RKO (cell line): ENCODE measurements at regions not wholly inside any gene's neighbourhood (a gene's known extent, or its start where the extent isn't known, plus 50 kb on each side); places are given as distances from the start of the nearest gene placed in this dataset.
A peak's percentile ranks its signal among the peaks of the same experiment; 100 is the strongest.
"Not testable (repeated sequence)": the region's sequence is repeated elsewhere in the genome, so short reads cannot be mapped to it uniquely, and the experiment has no call there.

Experiments
- DNase-seq: peaks from one replicate; pipeline ENCODE4 v3.0.0-alpha.2; 2016; ENCODE audit warnings: low spot score

DNA sequence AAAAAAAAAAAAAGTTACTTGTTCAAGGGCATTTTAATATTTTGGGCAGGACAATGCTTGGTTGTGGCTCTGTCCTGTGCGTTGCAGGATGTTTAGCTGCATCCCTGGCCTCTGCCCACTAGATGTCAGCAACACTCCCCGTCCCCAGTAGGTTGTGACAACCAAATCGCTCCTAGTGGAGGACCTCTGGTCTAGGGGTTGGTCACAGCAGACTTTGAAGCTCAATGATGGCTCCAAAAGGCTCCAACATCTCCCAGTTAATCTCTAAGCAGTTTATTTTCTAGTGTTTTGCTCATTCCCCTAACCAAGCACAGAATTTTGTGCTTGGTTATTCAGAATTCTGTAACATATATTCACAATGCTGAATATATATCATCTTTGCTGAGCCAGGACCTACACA, 67.0 kb downstream of the CHRNA1 start:
- peak; percentile 64 for DNase-seq

DNA sequence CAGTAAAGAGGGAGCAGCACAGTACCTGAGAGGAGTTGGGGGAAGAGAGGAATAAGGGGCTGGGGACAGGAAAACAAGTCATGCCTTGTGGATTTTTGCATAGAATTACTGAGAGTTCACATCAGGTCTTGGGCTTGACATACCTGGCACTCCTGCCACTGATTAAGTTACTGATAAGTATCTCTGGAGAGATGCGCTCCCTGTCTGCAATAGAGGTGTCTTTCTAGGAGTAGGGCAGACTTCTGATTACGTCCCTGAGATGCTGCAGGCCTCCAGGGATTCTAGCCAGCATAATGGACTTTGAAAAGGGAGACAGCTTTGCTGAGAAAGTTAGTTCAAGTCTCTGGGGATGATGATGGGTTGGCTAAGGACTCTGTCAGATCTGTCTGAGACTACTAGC, 69.4 kb downstream of the CHRNA1 start:
- no peak for DNase-seq

DNA sequence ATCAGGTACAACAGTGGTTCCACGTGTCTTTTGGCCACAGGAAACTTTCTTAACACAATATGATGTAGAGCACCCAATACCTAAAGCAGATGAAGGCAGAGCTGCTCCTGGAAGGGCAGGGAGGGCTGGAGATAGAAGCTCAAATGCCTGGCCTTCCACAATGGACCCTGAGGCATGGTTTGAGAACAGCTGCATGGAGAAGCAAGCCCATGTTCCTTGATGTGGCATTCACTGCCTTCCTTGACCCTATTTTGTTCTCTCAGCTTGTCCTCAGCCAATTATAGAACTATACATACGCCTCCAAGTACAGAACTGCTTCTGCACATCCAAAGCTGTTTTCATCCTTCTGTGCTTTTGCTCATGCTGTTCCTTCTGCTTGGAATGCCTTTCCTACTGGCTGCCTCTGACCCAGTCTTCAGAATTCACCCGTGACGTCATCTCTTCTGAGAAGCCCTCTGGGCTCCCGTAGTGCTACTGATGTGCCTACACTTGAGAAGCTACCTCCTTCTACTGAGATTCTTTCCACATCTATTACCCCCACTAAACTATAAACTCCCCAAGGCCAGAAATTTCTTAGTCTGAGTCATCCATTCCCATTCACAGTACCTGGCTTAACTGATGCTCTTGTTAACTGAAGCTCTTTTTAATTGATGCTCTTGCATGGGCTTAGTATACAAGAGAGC, 69.9 kb downstream of the CHRNA1 start:
- DNase-seq: no peak

DNA sequence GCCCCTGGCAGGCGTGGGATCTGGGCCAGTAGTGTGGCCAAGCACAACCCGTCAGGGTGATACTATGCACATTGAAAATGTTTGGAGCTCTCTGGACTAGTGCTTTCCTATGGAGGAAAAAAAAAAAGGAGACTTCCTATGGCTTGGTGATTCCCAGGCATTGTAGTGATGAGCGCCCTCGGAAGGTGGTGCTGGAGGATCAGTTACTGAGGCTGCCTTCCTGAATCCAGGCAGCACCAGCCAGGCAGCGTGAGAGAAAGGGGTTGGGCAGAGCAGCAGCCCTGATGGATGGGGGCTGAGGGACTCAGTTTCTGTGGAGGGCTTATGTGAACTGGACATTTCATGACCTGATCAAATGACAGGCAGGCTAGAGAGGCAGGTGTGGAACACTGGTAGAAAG, 70.9 kb downstream of the CHRNA1 start:
- no peak for DNase-seq

DNA sequence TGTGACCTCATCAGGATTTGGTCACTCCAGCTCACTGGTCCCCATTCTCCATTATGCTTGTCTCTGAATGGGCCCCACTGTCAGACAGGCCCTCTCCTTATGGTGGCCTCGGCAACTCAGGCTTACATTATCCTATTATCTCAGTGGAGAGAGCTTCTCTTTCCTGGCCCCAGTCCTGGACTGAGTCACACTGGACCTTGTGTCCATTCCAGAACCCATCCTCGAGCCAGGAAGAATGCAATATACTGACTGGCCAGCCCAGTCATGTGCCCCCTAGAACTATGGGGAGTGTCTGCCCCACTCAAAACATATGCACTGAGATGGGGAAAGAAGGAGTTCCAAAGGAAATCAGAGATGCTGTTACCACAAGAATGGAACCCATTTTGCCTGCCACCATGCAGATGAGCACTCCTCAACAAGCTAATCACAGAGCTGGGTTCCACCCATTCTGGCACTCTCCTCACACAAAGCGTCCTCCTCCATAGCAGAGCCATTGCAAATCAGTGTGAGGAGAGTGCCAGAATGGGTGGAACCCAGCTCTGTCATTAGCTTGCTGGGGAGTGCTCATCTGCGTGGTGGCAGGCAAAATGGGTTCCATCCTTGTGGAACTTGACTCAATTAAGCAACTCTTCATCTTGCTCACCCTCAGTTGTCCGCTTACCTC, 71.9 kb downstream of the CHRNA1 start:
- DNase-seq: no peak

GRCh38 chr2:174691201-174691779, 73.0 kb downstream of the CHRNA1 start:
- no peak for DNase-seq

GRCh38 chr2:174690026-174690425, 74.2 kb downstream of the CHRNA1 start:
- no peak for DNase-seq

DNA sequence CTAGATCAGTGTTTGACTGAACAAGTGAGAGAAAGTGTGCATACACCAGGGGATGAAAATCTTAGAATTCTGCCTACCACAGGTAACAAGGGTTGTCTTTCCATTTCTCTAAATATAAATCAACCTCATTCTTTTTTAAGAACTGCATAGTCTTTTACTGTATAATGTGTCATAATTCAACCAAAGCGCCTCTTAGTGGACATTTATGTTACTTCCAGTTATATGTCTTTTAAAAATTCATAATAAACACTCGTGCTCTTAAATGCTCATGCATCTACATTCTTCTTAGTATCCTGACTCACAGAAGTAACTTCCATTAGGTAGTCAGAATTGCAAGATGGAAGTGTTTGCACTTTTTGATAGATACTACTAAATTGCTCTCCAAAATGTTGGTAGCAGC, 76.2 kb downstream of the CHRNA1 start:
- DNase-seq: peak; percentile 49

DNA sequence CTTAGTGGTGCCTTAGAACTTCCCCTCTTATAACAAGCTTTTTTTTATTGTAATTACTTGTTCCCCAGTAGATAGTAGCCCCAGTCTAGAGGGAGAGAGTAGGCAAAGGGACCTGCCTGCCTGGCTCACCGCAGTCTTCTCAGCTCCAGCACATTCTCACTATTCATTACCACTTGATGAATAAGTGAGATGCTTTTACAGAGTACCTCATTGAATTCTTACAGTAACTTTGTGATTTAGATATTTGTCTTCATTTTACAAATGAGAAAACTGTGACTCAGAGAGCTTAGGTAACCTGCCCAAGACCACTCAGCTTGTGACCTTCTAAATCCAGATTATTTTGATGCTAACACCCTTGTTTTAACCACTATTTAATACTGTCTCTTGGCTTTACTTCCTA, 77.8 kb downstream of the CHRNA1 start:
- DNase-seq: no peak

- DNase-seq: no peak
Measured at GRCh38 chr2:174683392-174683759, 80.9 kb downstream of the CHRNA1 start.

DNA sequence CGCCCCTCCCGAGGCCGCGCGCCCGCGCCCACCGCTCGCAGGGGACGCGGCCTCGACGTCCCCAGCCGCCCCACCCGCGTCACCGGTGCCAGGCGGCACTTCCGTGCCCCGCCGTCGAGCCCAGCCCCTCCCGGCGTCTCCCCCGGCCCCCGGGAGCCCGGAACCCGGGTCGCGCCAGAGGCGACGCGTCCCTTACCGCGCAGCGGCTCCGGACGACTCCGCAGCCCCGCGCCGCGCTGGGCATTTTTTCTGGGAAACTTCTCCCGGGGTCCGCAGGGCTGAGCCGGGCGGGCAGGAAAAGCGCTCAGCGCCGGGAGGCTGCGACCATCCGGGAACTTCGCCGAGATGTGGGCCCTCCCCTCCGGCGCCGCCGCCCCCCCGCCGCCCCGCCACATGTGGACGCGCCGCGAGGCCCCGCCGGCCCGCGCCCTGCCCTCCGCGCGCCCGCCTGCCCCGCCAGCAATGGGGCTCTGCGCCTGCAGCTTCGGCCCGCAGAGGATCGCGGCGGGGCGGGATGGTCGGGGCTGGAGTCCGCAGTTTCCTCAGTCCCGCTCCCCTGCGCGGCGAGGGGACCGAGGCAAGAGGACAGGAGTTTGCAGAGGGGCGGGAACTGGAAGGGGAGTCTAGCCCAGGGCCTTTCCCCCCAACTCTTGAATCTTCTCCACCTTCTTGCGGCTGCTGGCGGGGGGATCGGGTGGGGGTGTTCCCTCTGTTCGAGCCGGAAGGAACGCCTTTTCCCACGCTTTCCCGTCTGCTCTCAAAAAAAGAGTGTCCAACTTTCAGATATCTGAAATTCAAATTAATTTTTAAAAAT, 81.5 kb downstream of the CHRNA1 start:
- DNase-seq: no peak

DNA sequence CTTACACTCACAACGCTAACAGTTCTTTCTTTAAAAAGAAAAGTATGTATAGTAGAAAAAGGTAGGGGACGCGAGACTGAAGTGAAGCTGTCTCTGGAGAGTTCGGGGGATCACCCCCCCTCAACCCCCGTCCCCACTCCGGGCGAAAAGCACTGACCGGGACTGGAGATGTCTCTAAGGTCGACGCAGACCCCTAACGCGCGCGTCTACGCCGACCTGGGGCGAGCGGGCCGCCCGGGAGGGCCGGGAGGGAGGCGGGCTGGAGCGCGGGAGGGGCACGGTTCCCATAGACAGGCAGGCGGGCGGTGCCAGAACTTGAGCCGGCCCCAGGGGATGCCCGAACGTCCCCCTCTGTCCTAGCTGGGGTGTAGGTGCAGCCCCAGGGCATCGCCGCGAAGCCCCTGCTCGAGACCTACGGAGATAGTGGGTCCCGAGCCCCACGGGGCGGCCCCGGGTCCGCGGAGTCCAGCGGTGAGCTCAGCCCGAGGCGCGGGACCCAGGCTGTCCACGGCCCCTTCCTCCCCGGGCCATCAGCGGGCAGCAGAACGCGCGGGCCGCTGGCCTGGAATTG, 82.2 kb downstream of the CHRNA1 start:
- no peak for DNase-seq

DNA sequence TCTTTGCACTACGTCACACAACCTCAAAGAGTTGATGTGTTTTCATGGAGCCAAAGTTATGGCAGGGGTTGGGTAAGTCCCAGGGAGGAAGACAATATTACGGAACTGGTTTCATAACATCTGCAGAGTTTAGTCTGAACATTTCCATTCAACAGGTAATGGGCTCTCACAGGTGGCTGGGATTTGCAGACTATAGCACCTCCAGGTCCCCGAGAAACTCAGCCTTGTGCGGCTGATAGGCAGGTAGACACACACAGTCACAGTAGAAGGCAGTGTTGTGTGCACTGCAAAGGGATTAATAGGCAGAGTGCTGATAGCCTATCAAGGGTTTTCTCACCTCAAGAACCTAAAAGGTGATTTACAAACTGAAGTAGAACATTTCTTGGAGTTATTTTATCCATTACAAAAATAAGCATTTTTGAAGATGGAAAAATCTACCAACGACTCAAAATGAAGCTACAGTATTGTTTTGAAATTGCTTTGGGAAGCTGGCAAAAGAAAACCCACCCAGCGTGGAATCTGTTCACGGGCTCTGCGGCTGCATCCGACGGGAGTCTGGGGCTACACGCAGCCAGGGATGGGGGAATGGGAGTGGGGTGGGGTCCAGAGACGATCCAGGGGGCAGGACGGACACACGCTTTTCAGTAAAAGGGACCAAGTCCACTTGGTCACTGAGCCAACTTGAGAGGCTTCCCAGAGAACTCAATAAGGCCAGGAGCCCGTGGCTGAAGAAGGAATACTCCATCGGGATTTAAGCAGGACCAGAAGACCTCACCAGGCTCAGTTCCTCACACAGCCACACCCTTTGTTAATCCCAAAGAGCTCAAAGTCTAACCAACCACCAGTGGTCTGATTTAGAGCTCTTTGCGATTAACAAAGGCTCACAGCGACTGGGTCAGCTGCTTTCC, 82.9 kb downstream of the CHRNA1 start:
- DNase-seq: no peak

DNA sequence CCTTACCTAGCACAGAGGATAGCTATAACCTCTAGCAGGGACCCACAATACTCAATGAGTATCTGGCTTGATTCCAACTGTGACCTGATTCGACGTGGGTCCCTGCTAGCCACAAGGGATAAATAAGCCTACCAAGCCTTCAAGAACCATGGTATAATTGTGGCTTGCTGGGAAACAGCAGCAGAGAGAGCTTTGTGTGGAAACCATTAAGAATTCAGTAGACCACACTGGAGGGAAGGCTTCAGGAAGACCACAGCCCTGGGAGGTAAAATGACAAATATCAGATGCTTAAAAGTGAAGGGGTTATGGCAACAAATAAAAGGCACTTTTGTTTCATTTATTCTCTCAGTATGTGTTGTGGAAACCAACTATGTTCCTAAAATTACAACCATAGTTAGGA, 82.6 kb upstream of the WIPF1 start:
- DNase-seq: no peak

- no peak for DNase-seq
Measured at GRCh38 chr2:174678395-174678794, 80.8 kb upstream of the WIPF1 start.

DNA sequence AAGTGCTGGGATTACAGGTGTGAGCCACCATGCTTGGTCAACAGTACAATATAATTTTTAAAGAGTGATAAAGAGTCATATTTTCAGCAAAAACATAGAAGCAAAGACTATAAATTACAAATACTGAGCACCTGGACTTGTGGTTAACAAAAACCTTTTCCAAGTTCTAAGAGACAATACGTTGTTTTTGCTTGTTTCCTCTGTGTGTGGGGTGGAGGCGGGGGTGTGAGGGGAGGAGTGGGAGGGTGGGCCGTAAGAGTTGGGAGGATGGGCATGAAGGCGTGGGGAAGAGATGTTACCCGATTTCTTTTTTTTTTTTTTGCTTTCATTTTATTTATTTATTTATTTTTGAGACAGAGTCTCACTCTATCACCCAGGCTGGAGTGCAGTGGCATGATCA, 78.0 kb upstream of the WIPF1 start:
- no peak for DNase-seq

- no peak for DNase-seq
Measured at GRCh38 chr2:174673876-174674275, 76.3 kb upstream of the WIPF1 start.

DNA sequence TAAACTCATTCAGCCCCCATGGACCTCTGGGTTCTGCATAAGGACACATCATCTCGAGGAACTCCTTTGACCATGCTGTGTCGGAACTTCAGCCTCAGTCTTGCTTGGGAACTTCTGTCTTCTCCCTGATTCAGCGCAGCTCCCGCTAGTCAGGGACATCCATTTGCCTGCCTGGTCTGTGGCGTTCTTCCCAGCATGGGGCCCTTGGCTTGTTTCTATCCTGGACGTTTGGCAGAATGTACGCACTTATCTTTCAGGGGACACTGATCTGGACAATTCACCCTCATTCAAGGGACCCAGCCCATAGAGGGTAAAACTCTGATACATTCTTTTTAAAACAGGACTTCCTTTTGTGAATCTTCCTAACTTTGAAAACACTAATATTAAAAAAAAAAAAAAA, 75.8 kb upstream of the WIPF1 start:
- no peak for DNase-seq

- DNase-seq: not testable (repeated sequence)
Measured at GRCh38 chr2:174671532-174671931, 73.9 kb upstream of the WIPF1 start.

- DNase-seq: no peak
Measured at GRCh38 chr2:174670446-174670845, 72.8 kb upstream of the WIPF1 start.

GRCh38 chr2:174669336-174669735, 71.7 kb upstream of the WIPF1 start:
- no peak for DNase-seq
